GM19397 (cell line): ENCODE measurements at regions not wholly inside any gene's neighbourhood (a gene's known extent, or its start where the extent isn't known, plus 50 kb on each side); places are given as distances from the start of the nearest gene placed in this dataset.

ENCODE experiments used
- ATAC-seq: cut with Tn5 transposase; IDR thresholded peaks from one replicate; pipeline ENCODE4 v1.9.1; 2021; ENCODE audit warnings: mild to moderate bottlenecking, moderate library complexity; ENCODE audit not compliant: unreplicated experiment

- no peak for ATAC-seq
Observed at GRCh38 chr2:120563616-120564015, 172.1 kb upstream of the GLI2 start.

- no peak for ATAC-seq
Observed at GRCh38 chr2:120564213-120565094, 171.2 kb upstream of the GLI2 start.

- no peak for ATAC-seq
Observed at GRCh38 chr2:120565095-120565460, 170.6 kb upstream of the GLI2 start.

GRCh38 chr2:120565929-120566328 lies 169.7 kb upstream of the GLI2 start:
- ATAC-seq = no peak

- ATAC-seq = no peak
Observed at GRCh38 chr2:120566331-120567035, 169.2 kb upstream of the GLI2 start.

GRCh38 chr2:120567128-120567527 lies 168.5 kb upstream of the GLI2 start:
- ATAC-seq = no peak

- no peak for ATAC-seq
Observed at GRCh38 chr2:120568089-120568974, 167.3 kb upstream of the GLI2 start.

- no peak for ATAC-seq
Observed at GRCh38 chr2:120568975-120569268, 166.7 kb upstream of the GLI2 start.

- ATAC-seq = no peak
Observed at GRCh38 chr2:120570001-120570400, 165.7 kb upstream of the GLI2 start.

GRCh38 chr2:120570546-120570945 lies 165.1 kb upstream of the GLI2 start:
- ATAC-seq = no peak

- no peak for ATAC-seq
Observed at GRCh38 chr2:120571015-120571728, 164.5 kb upstream of the GLI2 start.

- no peak for ATAC-seq
Observed at GRCh38 chr2:120572226-120572625, 163.4 kb upstream of the GLI2 start.

- ATAC-seq = no peak
Observed at GRCh38 chr2:120574620-120575019, 161.0 kb upstream of the GLI2 start.

GRCh38 chr2:120575966-120576365 lies 159.7 kb upstream of the GLI2 start:
- no peak for ATAC-seq

- no peak for ATAC-seq
Observed at GRCh38 chr2:120576509-120577474, 158.9 kb upstream of the GLI2 start.

GRCh38 chr2:120577721-120578295 lies 157.9 kb upstream of the GLI2 start:
- ATAC-seq = no peak

GRCh38 chr2:120578576-120579352 lies 156.9 kb upstream of the GLI2 start:
- no peak for ATAC-seq

- no peak for ATAC-seq
Observed at GRCh38 chr2:120579916-120580685, 155.6 kb upstream of the GLI2 start.
